GM18511 (cell line): ENCODE measurements at regions not wholly inside any gene's neighbourhood (a gene's known extent, or its start where the extent isn't known, plus 50 kb on each side); places are given as distances from the start of the nearest gene placed in this dataset.
"Not testable (repeated sequence)": the region's sequence is repeated elsewhere in the genome, so short reads cannot be mapped to it uniquely, and the experiment has no call there.

ENCODE experiments used
- ATAC-seq: cut with Tn5 transposase; IDR thresholded peaks from one replicate; pipeline ENCODE4 v1.9.1; 2021; ENCODE audit warnings: mild to moderate bottlenecking, moderate library complexity; ENCODE audit not compliant: unreplicated experiment

DNA sequence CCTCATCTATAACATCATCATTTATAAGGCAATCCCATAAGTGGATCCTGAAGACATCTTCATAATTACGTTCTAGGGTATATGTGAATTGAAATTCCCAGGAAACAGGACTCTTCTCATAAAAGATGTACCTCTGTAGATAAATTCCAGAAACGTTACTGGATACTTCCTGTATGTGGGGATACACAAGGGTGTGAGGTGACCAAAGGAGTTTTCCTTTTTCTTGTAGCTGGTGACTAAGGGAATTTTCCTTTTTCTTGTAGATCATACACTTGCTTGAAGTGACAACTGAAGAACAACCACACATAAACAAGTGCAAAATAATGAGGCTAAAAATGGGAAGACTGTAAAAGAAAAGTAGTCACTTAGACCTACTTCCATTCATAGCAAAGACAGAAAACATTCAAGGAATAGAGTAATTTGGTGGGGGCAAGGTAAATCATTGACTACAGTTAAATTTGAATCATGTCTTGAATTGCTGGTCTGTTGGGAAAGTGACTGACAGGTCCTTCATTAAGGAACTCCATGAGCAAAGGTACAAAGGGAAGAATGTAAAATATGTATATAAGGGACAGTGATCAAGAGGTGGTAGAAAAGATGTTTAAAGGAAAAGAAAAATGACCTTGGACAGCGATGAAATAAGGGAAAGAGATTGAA, 53.2 kb upstream of the UBE2E3 start:
- ATAC-seq = no peak

DNA sequence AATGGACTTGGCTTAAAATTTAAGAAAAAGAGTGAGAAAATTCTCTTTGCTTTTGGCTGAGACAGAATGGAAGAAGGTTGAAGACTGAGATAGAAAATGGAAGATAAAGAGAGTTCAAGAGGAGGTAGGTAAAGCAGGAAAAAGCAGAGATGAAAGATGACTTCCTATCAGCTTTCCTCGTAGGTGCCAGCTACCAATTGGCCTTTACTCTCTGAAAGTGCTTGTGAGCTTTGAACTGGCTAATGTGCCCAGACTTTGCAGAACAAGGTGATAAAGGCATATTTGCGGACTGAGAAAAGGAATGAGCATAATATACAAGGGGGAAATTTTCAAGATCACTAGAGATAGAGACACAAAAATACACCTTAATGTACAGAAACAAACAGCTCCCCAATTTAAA, 54.7 kb upstream of the UBE2E3 start:
- ATAC-seq = no peak

DNA sequence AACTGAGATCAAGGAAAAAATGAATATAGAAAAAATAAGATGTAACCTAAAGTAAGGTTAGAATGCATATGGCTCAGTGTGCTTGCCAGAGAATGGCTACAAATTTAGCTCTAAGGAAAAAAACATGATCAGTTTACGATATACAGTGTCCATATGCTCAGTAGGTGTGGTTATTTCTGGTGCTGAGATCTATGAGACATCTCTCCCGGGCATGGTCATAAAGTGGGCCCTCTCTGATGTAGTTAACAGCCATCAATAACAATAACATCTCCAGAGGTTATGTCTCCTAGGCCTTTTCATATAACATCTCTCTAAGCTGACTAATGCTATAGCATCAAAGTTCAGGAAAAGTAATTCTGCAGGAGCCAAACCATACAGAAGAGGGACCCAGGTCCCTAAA, 56.3 kb upstream of the UBE2E3 start:
- ATAC-seq = no peak

DNA sequence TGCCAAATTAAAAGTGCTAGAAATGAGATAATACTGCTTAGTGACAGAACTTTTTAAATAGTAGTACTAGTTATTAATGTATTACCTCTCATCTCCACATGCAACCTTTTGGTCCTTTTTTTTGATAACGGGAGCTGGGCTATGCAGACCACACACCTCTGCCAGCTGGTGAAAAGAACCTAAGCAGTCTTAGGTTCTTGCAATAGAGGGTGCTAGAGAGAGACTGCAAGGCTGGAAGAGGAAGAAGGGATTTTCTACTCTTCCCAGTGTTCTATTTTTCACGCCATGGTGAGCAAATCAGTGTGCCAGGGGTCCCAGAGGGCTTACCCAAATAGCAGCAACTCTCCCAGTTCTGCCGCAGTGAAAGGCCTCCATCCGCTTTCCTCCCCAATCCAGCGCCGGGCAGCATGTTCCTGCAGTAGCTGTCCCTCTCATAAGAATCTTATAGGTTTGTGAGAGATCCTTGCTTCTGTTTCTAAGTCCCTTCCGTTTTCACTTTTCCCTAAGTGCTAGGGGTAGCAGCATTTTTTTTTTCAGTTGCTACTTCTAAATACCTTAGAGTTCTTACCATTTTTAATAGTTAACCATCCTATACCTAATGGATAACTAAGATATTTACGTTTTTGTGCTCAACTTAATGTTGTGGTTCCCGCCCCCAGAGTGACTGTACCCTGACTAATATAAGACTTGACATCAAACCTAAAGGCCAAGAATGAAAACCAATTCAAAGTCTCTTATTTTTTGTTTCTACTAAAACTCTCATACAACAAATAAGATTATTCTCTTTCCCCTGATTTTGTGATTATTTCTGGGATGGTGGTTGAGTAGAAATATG, 69.4 kb upstream of the UBE2E3 start:
- no peak for ATAC-seq

DNA sequence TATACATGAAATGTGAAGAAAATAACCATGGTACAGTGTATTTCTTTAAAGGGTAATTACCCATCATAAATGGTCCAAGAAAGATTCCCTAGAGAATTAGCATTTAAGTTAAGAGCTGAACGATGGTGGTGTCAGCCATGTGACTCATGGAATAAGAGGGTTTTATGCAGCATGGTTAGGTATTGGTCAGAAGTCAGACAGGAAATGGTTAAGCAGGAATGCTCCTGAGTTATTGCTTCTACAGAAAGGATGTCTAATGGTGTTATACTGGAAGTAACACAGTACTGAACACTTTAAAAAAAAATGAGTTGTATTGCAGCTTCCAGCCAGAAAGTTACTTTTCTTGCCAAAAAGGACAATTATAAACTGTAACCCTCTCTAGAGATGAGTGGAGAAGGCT, 72.7 kb upstream of the UBE2E3 start:
- no peak for ATAC-seq

DNA sequence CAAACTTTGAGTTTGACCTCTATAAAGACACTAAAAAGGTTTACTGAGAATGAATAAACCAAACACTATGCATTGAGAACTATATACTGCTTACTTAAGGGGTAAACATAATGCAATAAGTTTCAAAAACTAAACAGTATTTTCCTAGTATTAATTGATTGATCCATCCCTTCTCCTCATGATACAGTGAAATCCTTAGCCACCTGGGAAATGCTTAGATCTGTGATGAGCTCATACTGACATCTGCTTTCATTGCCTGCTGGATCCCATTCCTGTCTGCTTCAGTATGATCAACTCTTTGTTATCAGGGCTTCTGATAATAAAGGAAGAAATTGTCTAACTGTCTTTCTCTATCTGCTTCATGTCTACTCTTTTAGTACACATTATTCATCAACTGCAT, 74.9 kb upstream of the UBE2E3 start:
- ATAC-seq = no peak

DNA sequence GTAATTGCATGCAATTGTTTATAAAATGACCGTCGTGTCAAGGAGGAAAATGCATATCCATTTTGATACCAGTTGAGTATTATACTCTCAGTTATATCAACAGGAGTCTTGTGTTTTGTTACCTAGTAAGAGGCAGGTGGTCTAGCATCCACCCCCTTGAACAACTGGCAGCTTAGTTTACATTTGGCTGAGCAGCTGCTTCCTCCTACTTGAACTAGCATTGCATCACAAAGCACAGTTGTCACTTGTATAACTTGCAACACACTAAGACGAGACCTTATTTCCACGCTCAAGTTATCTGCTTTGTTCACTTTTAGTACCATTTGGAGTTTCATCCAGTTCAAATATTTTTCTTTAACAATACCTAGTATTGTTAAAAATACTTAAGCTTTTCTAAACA, 75.4 kb upstream of the UBE2E3 start:
- ATAC-seq = no peak

DNA sequence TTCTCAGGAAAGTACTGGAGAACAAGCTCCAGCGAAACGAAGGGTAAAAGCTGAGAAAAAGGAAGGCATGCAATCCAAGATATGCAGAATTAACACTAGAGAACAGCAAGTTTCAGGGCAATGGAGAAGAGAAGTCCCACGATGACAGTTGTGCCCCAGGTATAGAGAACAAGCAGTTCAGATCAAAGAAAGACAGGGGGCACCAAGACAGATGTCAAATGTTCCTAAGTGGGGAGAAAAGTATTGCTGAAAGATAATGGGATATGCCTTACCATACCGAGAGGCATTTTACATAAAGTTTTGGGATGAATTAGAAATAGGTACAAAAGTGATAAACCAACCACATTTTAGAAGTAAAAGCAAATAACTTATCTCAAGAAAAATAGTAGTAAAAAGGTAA, 79.1 kb upstream of the UBE2E3 start:
- ATAC-seq = no peak

DNA sequence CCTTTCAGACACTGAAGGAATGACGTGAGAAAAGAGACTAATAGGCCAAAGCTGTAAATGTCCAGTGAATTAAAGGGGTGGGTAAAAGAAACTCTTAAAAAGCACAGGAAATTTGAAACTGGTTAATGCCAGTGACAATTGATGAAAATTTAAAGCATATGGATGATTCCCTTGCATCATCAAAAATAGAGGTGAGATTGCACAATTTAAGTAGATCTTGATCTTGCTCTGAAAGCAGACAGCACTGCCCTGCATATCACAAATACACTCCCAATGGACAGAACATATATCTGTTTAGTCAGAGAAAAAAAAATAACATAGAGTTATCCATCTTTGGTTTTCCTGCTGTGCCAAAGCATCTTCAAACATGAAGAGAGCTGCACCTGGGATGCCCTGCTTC, 86.7 kb upstream of the UBE2E3 start:
- no peak for ATAC-seq

DNA sequence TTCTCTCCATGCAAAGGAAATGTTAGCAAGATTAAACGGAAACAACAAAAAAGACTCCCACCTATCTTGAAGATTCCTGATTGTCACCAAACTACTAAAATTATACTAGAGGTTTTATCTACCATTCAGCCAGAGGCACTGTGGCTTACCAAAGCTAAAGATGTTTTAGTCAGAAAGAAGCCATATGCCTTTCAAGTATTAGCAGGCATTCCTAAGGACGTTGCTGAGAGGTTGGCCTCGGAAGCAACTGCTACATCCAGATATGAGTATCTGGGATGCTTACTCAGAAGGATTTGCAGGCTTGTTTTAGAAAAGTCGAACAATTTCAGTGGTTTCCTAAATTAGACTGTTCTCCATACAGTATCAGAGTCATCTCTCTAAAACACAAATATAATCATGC, 88.3 kb upstream of the UBE2E3 start:
- ATAC-seq = no peak

DNA sequence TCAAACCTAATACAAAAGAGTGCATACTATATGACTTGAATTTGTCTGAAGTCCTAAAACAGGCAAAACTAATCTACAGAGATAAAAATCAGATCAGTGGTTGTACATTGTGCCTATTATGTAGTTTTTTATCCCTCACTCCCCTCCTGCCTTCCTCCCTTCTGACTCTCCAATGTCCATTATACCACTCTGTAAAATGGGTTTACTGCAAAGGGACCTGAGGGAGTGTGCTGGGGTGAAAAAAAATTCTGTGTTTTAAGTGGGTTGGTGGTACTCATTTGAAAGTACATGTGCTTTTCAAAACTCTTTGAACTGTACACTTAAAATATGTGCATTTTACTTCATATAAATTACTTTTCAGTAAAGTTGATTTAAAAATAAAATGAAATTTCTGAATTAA, 89.0 kb upstream of the UBE2E3 start:
- no peak for ATAC-seq

DNA sequence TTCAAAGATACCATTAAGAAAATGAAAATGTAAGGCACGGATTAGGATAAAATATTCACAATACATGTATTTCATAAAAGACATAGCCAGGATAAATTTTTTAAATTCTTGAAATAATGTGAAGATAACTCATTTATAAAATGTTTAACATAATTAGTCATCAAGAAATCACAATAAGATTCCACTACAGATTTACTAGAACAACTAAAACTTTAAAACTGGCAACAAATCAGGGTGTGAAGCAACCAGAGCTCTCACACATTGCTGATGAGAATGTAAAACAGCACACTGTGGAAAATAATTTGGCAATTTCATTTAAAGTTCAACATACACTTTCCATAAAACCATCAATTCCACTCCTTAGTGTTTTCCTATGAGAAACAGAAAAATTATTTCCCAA, 89.6 kb upstream of the UBE2E3 start:
- no peak for ATAC-seq

DNA sequence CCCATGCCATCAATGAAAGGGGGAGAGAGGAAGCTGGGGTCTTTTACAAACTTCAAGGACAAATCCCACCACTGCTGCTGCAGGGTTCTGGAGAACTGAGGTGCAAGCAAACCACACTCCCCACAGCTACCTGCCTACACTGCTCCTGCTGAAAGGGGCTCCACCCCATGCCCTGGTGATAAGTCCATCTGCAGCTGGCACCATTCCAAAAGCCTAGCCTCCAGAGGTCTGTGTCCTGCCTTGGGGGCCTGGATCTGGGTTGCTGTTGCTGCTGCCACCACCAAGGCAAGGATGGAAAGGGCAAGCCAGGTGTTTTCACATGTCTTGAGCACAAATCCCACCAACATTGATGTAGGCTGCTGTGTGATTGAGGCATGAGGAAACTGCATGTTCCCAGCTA, 97.4 kb upstream of the UBE2E3 start:
- ATAC-seq = no peak

DNA sequence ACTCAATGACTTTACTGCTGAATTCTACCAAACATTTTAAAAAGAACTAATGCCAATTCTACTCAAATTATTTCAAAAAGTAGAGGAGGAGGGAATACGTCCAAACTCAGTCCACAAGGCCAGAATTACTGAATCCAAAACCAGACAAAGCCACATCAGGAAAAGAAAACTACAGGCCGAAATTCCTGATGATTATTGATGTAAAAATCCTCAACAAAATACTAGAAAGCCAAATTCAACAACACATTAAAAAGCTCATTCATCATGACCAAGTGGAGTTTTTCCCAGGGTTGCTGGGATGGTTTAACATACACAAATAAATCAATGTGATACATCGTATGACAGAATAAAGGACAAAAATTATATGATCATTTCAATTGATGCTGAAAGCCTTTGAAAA, 103.9 kb upstream of the UBE2E3 start:
- ATAC-seq = no peak

DNA sequence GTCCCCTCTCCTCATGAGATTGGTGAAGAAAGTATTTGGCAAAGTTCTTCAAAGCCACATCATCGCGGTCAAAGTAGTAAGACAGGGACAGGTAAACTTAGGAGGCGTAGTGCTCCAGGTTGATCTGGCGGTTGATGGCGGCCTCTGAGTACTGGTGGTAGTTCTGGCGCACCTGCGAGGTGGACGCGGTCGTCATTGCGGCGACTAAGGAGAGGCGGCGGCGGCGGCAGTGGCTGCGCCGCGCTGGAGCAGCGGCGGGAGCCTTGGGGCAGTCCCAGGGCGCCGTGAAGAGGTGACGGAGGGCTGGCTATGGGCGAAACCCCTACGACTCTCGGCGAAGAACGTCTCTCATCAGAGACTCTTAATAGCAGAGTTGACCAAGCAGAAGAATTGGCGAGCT, 107.2 kb upstream of the UBE2E3 start:
- no peak for ATAC-seq

DNA sequence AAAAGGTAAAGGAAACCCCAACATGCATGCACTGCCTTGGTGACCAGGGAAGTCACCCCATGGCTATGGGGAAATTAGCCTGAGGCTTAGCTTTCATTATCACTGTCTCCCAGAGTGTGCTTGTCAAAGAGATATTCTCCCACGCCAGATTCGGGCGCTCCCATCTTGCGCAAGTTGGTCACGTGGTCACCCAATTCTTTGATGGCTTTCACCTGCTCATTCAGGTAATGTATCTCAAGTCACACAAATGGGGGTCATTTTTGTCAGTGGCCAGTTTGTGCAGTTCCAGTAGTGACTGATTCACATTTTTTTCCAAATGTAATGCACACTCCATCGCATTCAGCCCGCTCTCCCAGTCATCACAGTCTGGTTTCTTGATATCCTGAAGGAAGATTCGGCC, 107.6 kb upstream of the UBE2E3 start:
- ATAC-seq = not testable (repeated sequence)

DNA sequence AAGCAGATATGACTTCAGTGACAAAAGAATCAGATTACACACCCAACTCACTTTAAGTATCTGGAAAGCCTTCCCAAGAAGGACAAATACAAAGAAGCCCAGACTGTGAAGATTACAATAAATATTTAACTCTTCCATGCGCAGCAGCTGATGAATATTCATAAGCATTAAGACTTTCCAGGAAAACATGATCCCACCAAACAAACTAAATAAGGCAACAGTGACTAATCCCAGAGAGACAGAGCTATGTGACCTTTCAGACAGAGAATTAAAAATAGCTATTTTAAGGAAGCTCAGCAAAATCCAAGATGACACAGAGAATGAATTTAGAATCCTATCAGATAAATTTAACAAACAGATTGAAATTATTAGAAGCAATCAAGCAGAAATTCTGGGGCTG, 108.2 kb upstream of the UBE2E3 start:
- no peak for ATAC-seq

DNA sequence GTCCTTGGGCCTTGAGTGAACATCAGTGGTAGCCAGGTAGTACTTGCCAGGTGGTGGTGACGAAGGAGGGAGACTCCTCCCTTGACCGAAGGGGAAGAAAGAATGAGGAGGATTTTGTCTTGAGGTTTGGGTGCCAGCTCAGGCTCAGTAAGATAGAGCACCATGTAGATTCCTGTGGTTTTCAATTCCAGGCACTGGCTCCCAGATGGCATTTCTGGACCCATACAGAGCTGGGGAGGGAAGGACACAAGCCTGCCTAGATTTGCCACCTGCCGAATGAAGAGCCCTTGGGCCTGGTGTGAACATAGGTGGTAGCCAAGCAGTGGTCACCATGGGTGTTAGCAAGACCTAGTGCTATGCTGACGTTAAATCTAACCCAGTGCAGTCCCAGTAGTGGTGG, 108.8 kb upstream of the UBE2E3 start:
- no peak for ATAC-seq

DNA sequence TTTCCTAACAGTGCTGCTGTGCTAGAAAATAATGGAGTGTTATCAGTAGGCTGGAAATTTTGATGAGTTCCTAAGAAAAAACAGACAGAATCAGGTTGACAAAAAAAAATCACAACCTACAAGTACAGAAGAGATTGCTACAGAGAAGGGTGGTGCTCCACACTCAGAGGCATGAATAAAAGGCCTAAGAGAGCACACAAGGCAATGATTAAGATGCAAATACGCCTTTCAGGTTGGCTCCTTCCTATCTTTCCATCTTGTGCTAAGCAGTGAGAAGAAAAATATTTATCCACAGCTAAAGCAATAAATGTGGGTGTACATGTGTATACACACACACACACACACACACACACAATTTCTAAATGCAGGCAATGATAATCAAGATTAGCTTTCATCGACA, 130.6 kb upstream of the UBE2E3 start:
- no peak for ATAC-seq

DNA sequence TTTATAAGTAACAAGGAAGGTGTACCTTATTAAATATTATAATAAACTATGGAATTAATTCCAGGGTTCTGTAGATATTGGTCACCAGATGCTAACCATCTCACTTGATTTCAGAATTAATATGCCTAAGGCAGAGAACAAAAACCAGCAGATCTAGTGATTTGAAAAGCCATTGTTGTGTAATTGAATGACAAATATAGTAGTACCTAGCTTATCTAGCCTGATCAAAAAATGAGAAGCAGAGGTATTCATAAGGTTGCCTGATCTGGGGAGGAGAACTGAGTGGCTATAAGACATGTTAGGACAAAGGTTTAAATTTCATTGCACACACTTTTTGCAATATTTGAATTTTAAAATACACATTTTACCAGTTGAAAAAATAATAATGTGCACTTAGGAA, 132.0 kb upstream of the UBE2E3 start:
- no peak for ATAC-seq

DNA sequence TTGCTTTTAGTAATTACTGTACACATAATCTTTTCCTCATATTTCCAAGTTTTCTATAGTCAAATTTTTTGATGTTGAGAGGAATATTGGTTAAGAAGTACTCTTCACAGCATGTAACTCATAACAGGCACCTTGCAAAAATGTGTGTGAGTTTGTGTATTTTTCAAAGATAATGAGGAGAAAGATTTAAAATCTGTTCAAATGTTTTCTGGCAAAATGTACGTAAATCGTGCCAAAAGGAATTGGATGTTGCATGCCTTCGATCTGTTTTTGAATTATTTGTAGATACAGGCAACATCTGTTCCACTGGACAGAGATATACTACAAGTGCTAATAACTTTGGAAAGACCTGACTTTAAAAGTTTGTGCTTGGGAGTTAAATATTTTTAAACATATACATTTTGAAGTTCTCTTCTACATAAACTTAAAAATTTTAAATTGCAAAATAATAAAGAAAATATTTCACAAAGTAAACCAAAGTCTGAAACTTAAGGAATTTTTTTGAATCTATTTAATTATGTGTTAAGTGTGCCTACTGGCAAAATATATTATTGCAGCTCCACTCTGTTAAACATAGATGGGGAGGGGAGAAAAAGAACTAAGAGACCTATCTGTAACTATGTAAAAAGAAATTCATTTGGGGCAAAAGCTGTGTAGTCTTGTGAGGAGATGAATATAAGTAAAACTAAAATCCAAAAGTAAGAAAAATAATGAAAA, 133.5 kb upstream of the UBE2E3 start:
- ATAC-seq = no peak

DNA sequence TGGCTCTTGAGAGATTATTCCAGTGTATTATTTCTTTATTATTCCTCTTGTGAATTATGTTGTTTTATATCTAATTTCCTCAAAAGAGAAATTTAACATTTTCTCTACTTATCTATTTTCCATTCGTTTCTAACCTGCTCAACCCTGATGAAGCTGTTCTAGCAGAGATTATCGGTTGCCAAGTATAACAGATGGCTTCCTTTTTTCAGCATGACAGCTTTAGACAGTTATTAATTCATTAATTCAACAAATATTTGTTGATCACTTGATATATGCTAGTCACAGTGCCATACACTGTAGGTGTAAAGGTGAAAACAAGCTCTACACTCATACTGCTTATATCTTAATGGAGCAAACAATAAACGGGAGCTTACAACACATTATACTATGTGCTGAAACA, 137.9 kb upstream of the UBE2E3 start:
- ATAC-seq = no peak
